Neural crest cell (in vitro differentiated cells): ENCODE measurements at regions not wholly inside any gene's neighbourhood (a gene's known extent, or its start where the extent isn't known, plus 50 kb on each side); places are given as distances from the start of the nearest gene placed in this dataset.

Experiments used
- DNase-seq: peaks from one replicate; pipeline ENCODE4 v3.0.0; 2021; ENCODE audit warnings: low read depth, mixed read lengths, low spot score
- H3K27ac Mint-ChIP-seq: one replicate; pipeline ENCODE4 v1.8.0; 2021; ENCODE audit warnings: mild to moderate bottlenecking, mixed read lengths; ENCODE audit not compliant: unreplicated experiment
- H3K27me3 Mint-ChIP-seq: 2 replicates; pipeline ENCODE4 v1.8.0; 2021; ENCODE audit warnings: low read depth, mild to moderate bottlenecking, mixed read lengths
- H3K36me3 Mint-ChIP-seq: 2 replicates; pipeline ENCODE4 v1.8.0; 2021; ENCODE audit warnings: low read depth, mild to moderate bottlenecking, mixed read lengths
- H3K4me1 Mint-ChIP-seq: 2 replicates; pipeline ENCODE4 v1.8.0; 2021; ENCODE audit warnings: mixed read lengths
- H3K4me3 Mint-ChIP-seq: one replicate; pipeline ENCODE4 v1.8.0; 2021; ENCODE audit warnings: mild to moderate bottlenecking, mixed read lengths
- H3K9me3 Mint-ChIP-seq: 2 replicates; pipeline ENCODE4 v1.8.0; 2021; ENCODE audit warnings: mixed read lengths
- CTCF ChIP-seq: fragments of 200-600 bp; sonication (generic); conservative IDR thresholded peaks from 2 replicates; pipeline ENCODE4 v1.5.0; 2021; ENCODE audit warnings: antibody characterized with exemption, mild to moderate bottlenecking

- H3K4me1 Mint-ChIP-seq = peaks cover 29% of the 10 kb centered on the region
- H3K36me3 Mint-ChIP-seq = peaks cover 4% of the 10 kb centered on the region
- H3K4me3 Mint-ChIP-seq = no peak overlapping the region
- peaks cover 5% of the 10 kb centered on the region for H3K27me3 Mint-ChIP-seq
- no peak for TF ChIP-seq CTCF
- no peak overlapping the region for H3K27ac Mint-ChIP-seq
- H3K9me3 Mint-ChIP-seq = peaks cover 3% of the 10 kb centered on the region
- DNase-seq = no peak
Measured at GRCh38 chr3:61356685-61357084, 105.4 kb upstream of the FHIT start.

- peaks cover 29% of the 10 kb centered on the region for H3K4me1 Mint-ChIP-seq
Measured at GRCh38 chr3:61357902-61358301, 106.7 kb upstream of the FHIT start.

GRCh38 chr3:61358364-61358763, 107.1 kb upstream of the FHIT start:
- peaks cover 13% of the 10 kb centered on the region for H3K36me3 Mint-ChIP-seq
- H3K27me3 Mint-ChIP-seq = peaks cover 5% of the 10 kb centered on the region
- no peak for TF ChIP-seq CTCF
- no peak overlapping the region for H3K4me3 Mint-ChIP-seq
- peaks cover 29% of the 10 kb centered on the region for H3K4me1 Mint-ChIP-seq
- no peak for DNase-seq
- H3K27ac Mint-ChIP-seq = no peak overlapping the region
- peaks cover 4% of the 10 kb centered on the region for H3K9me3 Mint-ChIP-seq

More at GRCh38 chr3:61357902-61358301, 106.7 kb upstream of the FHIT start:
- peaks cover 10% of the 10 kb centered on the region for H3K36me3 Mint-ChIP-seq
- H3K4me3 Mint-ChIP-seq = no peak overlapping the region
- TF ChIP-seq CTCF = no peak
- H3K9me3 Mint-ChIP-seq = peaks cover 3% of the 10 kb centered on the region
- no peak for DNase-seq
- peaks cover 5% of the 10 kb centered on the region for H3K27me3 Mint-ChIP-seq
- no peak overlapping the region for H3K27ac Mint-ChIP-seq

- H3K27me3 Mint-ChIP-seq = peaks cover 1% of the 10 kb centered on the region
- no peak overlapping the region for H3K4me3 Mint-ChIP-seq
- TF ChIP-seq CTCF = no peak
- H3K36me3 Mint-ChIP-seq = peaks cover 12% of the 10 kb centered on the region
- H3K4me1 Mint-ChIP-seq = peaks cover 29% of the 10 kb centered on the region
- H3K9me3 Mint-ChIP-seq = peaks cover 5% of the 10 kb centered on the region
- no peak for DNase-seq
- H3K27ac Mint-ChIP-seq = no peak overlapping the region
Measured at GRCh38 chr3:61360297-61360965, 109.2 kb upstream of the FHIT start.

GRCh38 chr3:61369678-61370077, 118.4 kb upstream of the FHIT start:
- no peak for TF ChIP-seq CTCF
- H3K4me1 Mint-ChIP-seq = peaks cover 5% of the 10 kb centered on the region
- H3K36me3 Mint-ChIP-seq = no peaks in the 10 kb centered on the region
- no peak overlapping the region for H3K4me3 Mint-ChIP-seq
- no peak overlapping the region for H3K27ac Mint-ChIP-seq
- DNase-seq = no peak
- H3K9me3 Mint-ChIP-seq = no peaks in the 10 kb centered on the region
- no peaks in the 10 kb centered on the region for H3K27me3 Mint-ChIP-seq
